GM21526 (cell line): ENCODE measurements at regions not wholly inside any gene's neighbourhood (a gene's known extent, or its start where the extent isn't known, plus 50 kb on each side); places are given as distances from the start of the nearest gene placed in this dataset.

Experiments used
- ATAC-seq: cut with Tn5 transposase; IDR thresholded peaks from one replicate; pipeline ENCODE4 v1.9.1; 2021; ENCODE audit warnings: moderate library complexity; ENCODE audit not compliant: unreplicated experiment, low FRiP score

GRCh38 chr1:60573726-60574409, 500.3 kb upstream of the C1orf87 start:
- ATAC-seq: no peak

DNA sequence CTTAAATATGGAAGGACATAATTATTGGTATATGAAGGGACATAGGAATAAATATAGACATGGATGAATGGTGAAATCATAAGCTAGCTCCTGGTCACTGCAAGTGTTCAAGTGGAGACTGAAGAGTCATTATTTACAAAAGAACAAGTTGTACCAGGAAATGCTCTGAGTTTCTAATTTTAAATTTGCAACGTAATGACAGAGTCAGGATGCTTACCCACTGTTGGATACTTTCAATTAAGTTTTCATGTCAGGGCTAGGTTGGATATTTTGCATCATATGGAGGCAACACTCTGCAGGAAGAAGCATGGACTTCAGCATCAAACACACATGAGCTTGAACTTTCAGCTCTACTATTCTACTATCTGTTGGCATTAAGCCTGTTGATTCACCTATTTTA, 499.6 kb upstream of the C1orf87 start:
- no peak for ATAC-seq

- ATAC-seq: no peak
Measured at GRCh38 chr1:60572378-60572777, 498.8 kb upstream of the C1orf87 start.

DNA sequence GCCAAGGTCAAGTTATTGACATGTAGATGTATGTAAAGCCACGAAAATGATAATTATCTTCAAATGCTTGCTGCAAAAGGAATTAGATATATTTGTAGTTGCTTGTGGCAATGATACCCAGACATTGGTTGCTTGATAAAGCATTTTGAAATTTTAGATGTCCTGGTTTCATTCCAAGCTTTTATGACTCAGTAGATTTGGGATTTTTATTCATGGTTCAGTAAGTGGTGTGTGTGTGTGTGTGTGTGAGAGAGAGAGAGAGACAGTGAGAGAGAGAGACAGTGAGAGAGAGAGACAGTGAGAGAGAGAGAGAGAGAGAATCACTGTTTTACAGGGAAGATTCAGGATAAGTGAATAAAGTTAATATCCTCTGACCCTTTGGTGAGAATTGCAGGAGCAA, 498.2 kb upstream of the C1orf87 start:
- no peak for ATAC-seq

DNA sequence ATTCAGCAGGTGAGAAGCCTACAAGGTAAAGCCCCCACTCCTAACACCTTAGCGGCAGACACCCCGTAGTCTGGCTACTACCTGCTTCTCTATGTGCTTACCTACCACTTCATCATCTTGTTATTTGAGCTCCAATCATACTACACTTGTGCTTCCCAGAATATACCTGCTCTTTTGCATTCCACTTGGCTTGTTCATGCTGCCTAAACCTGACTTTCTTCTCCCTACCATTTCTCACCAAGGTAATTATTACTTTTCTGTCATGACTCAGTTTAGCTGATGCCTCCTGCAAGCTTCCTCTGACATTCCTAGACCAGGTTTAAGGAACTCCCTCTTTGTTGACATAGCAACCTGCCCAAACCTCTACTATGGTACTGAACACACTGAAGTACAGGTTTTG, 495.6 kb upstream of the C1orf87 start:
- ATAC-seq: no peak

DNA sequence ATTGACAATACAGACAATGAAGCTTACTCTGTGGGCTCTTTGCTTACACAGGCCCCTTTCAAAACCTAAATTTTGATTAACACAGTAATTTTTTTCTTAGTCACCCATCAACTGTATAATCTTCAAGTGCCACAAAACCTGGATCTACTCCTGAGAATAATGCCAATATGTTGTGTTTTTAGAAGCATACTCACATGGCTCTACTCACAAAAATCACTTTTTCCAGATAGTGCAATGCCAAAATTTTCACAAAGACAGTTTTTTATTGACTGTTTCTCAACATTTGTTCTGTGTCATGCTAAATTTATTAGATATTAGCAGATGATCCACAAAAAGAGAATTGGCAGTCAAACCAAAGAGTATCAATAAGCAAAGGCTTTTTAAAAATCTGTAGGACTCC, 493.7 kb upstream of the C1orf87 start:
- ATAC-seq: no peak

DNA sequence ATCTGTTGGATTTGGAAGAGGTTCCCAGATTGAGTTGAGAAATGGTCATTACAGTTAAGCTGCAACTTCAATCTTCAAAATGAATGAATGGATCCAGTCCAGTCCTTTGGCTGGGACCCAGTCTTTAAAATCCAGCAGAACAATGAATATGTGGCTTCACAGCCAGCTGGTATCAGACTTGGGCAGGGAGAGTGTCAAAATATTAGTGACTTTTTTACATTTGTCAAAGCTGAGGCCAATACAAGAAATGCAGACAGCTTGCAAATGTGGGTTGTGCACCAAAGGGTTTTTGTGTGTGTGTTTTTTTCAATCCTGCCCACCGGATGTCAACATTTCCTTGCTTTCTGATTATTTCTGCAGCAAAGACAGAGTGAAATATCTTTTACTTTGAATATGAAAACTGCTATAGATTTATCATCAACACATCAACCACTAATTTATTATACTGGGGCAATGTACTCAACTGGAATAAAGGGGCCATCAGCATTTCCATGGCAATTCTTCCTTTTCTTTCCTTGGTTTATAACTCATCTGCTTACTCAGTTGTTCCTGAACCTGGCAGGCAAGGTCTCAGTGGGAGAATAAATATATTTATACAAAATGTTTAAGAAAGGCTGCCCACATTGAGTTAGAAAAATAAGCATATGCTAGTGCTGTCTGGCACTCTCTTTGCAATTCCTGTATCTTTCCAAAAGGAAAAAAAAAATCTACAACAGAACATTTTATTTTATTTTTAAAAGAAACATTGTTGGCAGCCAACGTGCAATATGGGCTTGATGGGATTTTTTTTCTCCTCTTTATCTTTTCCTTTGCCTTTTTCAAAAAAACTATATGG, 491.6 kb upstream of the C1orf87 start:
- ATAC-seq: no peak

DNA sequence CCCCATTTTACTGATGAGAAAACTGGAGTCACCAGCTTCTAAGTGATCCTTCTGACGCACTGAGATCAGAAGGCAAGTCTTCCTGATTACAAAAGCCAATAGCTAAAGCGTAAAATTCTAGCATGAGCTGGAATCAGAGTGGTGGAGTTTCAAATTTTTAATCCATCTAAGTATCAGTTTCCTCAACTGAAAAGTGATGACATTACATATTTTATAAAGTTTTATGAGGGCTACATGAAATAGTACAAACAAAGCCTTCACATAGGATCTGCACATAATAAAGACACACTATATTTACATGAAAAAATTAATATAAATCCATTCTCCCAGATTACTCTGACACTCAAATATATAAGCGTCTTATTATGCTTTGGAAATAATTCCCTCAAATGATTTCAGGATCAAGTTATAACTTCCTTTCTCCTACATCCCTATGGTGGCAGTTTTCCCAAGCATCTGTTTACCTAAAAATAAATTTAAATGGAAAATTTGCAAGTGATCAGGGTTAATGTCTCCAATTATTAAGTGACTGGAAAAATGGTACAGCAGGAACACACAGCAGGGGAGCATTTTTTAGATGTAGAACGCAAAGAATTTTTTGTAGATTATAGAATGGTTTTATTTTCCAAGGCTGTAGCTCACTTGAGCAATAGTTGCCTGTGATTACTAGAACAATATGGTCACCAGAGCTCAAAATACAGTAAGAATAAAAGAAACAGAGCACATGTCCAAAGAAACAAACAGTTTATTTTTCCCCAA, 490.4 kb upstream of the C1orf87 start:
- ATAC-seq: no peak

DNA sequence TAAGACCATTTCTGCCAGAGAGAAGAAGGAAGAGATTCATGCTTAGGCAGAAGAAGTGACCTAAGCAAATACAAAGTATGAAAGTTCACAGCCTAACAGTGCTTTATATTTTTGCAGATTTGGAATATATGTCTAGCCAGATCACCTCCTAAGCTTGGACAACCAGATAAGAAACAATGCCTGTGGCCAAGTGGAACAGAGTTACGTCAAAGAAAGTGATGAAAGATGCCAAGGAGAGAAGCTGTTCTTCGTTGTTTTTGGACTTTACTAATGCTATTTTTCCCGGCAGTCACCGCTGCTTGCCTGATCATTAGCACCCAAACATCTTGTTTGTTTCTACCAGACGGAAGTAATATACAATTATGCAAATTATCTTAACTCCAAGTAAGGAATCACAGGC, 489.2 kb upstream of the C1orf87 start:
- no peak for ATAC-seq

- no peak for ATAC-seq
Measured at GRCh38 chr1:60560701-60561100, 487.1 kb upstream of the C1orf87 start.

GRCh38 chr1:60558236-60558635, 484.7 kb upstream of the C1orf87 start:
- no peak for ATAC-seq

- no peak for ATAC-seq
Measured at GRCh38 chr1:60553730-60554129, 480.2 kb upstream of the C1orf87 start.

GRCh38 chr1:60547821-60548220, 474.3 kb upstream of the C1orf87 start:
- ATAC-seq: no peak

- no peak for ATAC-seq
Measured at GRCh38 chr1:60541831-60542532, 468.4 kb upstream of the C1orf87 start.

DNA sequence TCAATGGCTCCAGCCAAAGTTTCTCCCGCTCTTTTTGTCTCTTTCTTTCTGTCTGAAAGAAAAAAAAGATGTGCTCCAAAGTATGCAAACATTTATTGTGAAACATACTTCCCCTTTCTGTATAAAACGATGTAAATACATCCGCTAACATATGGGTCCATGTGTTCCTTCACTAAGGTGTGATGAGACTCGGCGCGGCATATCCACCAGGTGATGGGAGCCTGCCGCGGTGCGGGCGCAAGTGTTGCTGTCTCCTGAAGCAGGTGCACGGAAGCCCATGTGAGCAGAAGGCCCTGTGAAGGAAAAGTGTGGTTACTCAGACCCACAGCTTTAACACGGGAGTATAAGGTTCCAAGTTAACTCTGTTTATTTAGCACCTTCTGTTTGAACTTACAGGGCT, 466.6 kb upstream of the C1orf87 start:
- ATAC-seq: no peak

DNA sequence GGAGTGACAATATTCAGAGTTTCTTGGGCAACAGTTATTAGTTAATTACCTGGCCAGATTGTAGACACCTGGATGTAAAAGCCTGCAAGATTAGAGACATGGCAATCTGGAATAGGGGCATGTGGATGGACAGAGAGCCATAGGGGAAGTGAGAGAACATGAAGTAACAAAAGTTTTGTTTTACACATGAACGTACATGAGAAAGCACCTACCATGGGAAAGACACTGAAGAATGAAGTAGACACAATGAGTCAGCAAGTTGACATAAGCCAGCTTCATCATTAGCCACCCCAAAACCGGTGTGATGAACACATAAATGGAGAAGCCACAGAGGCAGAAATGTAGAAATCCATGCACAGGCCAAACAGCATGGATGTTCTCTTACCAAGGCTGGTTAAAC, 462.1 kb upstream of the C1orf87 start:
- ATAC-seq: no peak

- ATAC-seq: no peak
Measured at GRCh38 chr1:60527567-60527966, 454.0 kb upstream of the C1orf87 start.

DNA sequence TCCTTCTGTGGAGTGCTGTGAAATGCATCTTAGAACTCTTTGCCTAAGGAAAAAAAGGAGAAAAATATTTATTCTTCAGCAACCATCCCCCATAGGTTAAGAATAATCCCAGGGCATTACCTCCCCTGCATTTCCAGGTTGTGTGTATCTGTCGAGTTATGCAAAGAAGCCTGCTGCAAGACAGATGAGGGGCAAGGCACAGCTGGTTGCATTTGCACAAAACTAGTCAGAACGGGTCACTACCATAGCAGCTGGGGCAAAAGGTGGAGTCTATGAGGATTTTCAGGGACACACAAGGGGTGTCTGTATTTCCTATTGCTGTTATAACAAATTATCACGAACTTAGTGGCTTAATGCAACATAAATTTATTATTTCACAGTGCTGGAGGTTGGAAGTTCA, 443.4 kb upstream of the C1orf87 start:
- ATAC-seq: no peak

- ATAC-seq: no peak
Measured at GRCh38 chr1:60510162-60510561, 436.6 kb upstream of the C1orf87 start.

DNA sequence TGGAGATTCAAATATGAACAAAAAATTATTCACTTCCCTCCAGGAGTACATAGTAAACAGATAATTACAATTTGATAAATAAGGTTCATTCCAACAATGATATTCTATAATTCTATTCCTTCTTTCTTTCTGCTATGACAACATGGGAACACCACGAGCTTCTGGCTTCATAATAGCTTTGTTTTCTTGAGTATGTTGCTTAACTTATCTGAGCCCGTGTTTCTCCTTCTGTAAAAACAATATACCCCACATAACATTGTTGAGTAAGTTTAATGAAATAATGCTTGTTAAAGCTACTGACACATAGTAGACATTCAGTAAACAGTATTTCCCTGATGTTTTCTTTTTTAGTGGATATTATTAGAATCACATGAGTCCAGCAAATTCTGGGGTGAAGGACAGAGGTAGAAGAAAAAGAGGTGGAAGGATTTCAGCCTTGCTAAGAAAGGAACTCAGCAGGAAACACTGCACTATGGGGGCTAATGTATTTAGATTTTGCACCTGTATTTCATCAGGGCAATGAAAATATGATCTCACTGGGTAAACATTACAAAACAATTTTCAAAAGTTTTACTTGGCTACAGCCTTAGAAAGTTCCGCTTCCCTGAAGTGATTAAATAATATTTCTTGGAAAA, 430.8 kb upstream of the C1orf87 start:
- no peak for ATAC-seq
